Ecto neural progenitor cell (in vitro differentiated cells): ENCODE measurements at regions not wholly inside any gene's neighbourhood (a gene's known extent, or its start where the extent isn't known, plus 50 kb on each side); places are given as distances from the start of the nearest gene placed in this dataset.
"Not testable (repeated sequence)": the region's sequence is repeated elsewhere in the genome, so short reads cannot be mapped to it uniquely, and the experiment has no call there.

Source experiments
- DNase-seq: peaks from one replicate; pipeline ENCODE4 v3.0.0-alpha.2; 2018; ENCODE audit warnings: low spot score

- no peak for DNase-seq
Measured at GRCh38 chr21:17050646-17051045, 462.2 kb upstream of the CXADR start.

- DNase-seq = no peak
Measured at GRCh38 chr21:17051054-17051453, 461.8 kb upstream of the CXADR start.

- no peak for DNase-seq
Measured at GRCh38 chr21:17053321-17053720, 459.5 kb upstream of the CXADR start.

- no peak for DNase-seq
Measured at GRCh38 chr21:17059936-17060335, 452.9 kb upstream of the CXADR start.

GRCh38 chr21:17066006-17066405 lies 446.8 kb upstream of the CXADR start:
- DNase-seq = no peak

- no peak for DNase-seq
Measured at GRCh38 chr21:17071093-17071492, 441.8 kb upstream of the CXADR start.

GRCh38 chr21:17081193-17081592 lies 431.6 kb upstream of the CXADR start:
- no peak for DNase-seq

- DNase-seq = no peak
Measured at GRCh38 chr21:17082843-17083483, 429.9 kb upstream of the CXADR start.

- no peak for DNase-seq
Measured at GRCh38 chr21:17085707-17086106, 427.1 kb upstream of the CXADR start.

GRCh38 chr21:17088500-17088899 lies 424.3 kb upstream of the CXADR start:
- DNase-seq = no peak

GRCh38 chr21:17089091-17089491 lies 423.8 kb upstream of the CXADR start:
- DNase-seq = no peak

GRCh38 chr21:17101696-17102095 lies 411.1 kb upstream of the CXADR start:
- DNase-seq = no peak

GRCh38 chr21:17105932-17106331 lies 406.9 kb upstream of the CXADR start:
- DNase-seq = no peak

- DNase-seq = no peak
Measured at GRCh38 chr21:17114045-17114444, 398.8 kb upstream of the CXADR start.

GRCh38 chr21:17118638-17119384 lies 394.0 kb upstream of the CXADR start:
- DNase-seq = no peak

- DNase-seq = no peak
Measured at GRCh38 chr21:17119466-17120297, 393.2 kb upstream of the CXADR start.

GRCh38 chr21:17127395-17127794 lies 385.4 kb upstream of the CXADR start:
- not testable (repeated sequence) for DNase-seq

- DNase-seq = no peak
Measured at GRCh38 chr21:17128132-17128531, 384.7 kb upstream of the CXADR start.

GRCh38 chr21:17139159-17139558 lies 373.7 kb upstream of the CXADR start:
- DNase-seq = not testable (repeated sequence)

- no peak for DNase-seq
Measured at GRCh38 chr21:17139696-17140095, 373.1 kb upstream of the CXADR start.

- no peak for DNase-seq
Measured at GRCh38 chr21:17146426-17146825, 366.4 kb upstream of the CXADR start.

GRCh38 chr21:17159697-17160096 lies 353.1 kb upstream of the CXADR start:
- no peak for DNase-seq

- no peak for DNase-seq
Measured at GRCh38 chr21:17185674-17186073, 327.2 kb upstream of the CXADR start.
